ENCODE measurements at regions not wholly inside any gene's neighbourhood (a gene's known extent, or its start where the extent isn't known, plus 50 kb on each side); places are given as distances from the start of the nearest gene placed in this dataset.
"Not testable (repeated sequence)": the region's sequence is repeated elsewhere in the genome, so short reads cannot be mapped to it uniquely, and the experiment has no call there.

DNA sequence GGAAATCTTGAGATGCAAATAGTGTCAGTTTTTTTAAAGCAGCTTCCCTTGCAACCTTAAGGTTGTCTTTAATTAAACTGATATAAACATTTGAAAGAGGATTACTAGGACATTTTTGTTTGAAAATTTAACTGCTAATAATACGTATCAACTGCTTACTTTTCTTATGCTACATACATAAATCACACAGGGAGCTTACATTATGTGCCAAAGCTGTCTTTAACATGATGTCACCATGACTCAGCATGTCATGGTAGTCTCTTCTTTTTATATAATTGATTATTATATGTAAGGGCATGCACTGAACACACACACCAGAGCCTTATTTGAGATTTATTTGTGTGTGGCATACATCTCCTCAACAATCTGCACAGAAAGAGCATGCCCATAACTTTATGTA is 63.0 kb upstream of the PTHLH start:
- no peaks in the 10 kb centered on the region for H3K9me3 Mint-ChIP-seq (ENCODE audit: unreplicated experiment)
- CTCF ChIA-PET, result interaction anchor here (1.0 kb wide), 1 partner anchor 37 kb away, joined by 3 read pairs; no protein-coding TSS in a partner anchor

DNA sequence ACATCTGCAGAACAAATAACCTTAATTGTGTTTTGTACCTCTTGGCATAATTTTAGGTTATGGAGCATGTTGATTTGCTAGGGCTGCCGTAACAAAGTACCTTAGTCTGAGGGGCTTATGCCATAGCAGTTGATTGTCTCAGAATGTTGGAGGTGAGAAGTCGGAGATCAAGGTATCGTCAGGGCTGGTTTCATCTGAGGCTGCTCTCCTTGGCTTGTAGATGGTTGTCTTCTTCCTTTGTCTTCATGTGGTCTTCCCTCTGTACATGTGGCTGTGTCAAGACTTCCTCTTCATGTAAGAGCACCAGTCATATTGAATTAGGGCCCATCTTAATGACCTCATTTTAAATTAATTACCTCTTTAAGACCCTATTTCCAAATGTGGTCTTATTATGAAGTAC is 64.4 kb upstream of the PTHLH start:
- CTCF ChIA-PET, result no interaction called here
- DNase-seq, result no peak
- Histone ChIP-seq H3K9me3 (no peaks in the 10 kb centered on the region), H3K27me3 (replicated peaks; ENCODE audit: control insufficient read depth, insufficient read depth, low read length) (no peaks in the 10 kb centered on the region), H3K4me3 (ENCODE audit: low read depth, low read length) (no peak overlapping the region), H3K36me3 (ENCODE audit: control insufficient read depth, insufficient read depth, low read length) (no peaks in the 10 kb centered on the region), H3K4me1 (no peaks in the 10 kb centered on the region)
- no peaks in the 10 kb centered on the region for H3K4me1 Mint-ChIP-seq (ENCODE audit: low read depth, unreplicated experiment)
- no peaks in the 10 kb centered on the region for H3K27me3 Mint-ChIP-seq (ENCODE audit: insufficient read depth, unreplicated experiment)
- no peaks in the 10 kb centered on the region for H3K9me3 Mint-ChIP-seq (ENCODE audit: unreplicated experiment)
- no TSS peak for BruUV-seq (replicated peaks)
- TF ChIP-seq, protein P1, sequence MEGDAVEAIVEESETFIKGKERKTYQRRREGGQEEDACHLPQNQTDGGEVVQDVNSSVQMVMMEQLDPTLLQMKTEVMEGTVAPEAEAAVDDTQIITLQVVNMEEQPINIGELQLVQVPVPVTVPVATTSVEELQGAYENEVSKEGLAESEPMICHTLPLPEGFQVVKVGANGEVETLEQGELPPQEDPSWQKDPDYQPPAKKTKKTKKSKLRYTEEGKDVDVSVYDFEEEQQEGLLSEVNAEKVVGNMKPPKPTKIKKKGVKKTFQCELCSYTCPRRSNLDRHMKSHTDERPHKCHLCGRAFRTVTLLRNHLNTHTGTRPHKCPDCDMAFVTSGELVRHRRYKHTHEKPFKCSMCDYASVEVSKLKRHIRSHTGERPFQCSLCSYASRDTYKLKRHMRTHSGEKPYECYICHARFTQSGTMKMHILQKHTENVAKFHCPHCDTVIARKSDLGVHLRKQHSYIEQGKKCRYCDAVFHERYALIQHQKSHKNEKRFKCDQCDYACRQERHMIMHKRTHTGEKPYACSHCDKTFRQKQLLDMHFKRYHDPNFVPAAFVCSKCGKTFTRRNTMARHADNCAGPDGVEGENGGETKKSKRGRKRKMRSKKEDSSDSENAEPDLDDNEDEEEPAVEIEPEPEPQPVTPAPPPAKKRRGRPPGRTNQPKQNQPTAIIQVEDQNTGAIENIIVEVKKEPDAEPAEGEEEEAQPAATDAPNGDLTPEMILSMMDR (IDR thresholded peaks at IDR 0.05; ENCODE audit: insufficient read depth in 1 of 2, low read depth in 1 of 2, low read length in 1 of 2, severe bottlenecking in 1 of 2, unreplicated experiment in 1 of 2), result no peak
- H3K4me3 Mint-ChIP-seq (ENCODE audit: unreplicated experiment), result no peak overlapping the region
- POLR2A ChIA-PET, result no interaction called here
- no peaks in the 10 kb centered on the region for H3K36me3 Mint-ChIP-seq (ENCODE audit: insufficient read depth, unreplicated experiment)
- H3K27ac Mint-ChIP-seq (ENCODE audit: unreplicated experiment), result no peak overlapping the region
- intact Hi-C loops (cut with micrococcal nuclease; ENCODE audit: unreplicated experiment), result no loop called here

More for the DNA sequence above, 63.0 kb upstream of the PTHLH start:
- Mint-ChIP-seq H3K27ac (ENCODE audit: unreplicated experiment) (no peak overlapping the region), H3K36me3 (ENCODE audit: insufficient read depth, unreplicated experiment) (no peaks in the 10 kb centered on the region), H3K4me1 (ENCODE audit: low read depth, unreplicated experiment) (no peaks in the 10 kb centered on the region), H3K4me3 (ENCODE audit: unreplicated experiment) (no peak overlapping the region), H3K27me3 (ENCODE audit: insufficient read depth, unreplicated experiment) (peaks cover under 1% of the 10 kb centered on the region)
- Histone ChIP-seq H3K4me3 (ENCODE audit: low read depth, low read length) (no peak overlapping the region), H3K9me3 (no peaks in the 10 kb centered on the region), H3K36me3 (ENCODE audit: control insufficient read depth, insufficient read depth, low read length) (no peaks in the 10 kb centered on the region), H3K27me3 (replicated peaks; ENCODE audit: control insufficient read depth, insufficient read depth, low read length) (no peaks in the 10 kb centered on the region), H3K4me1 (no peaks in the 10 kb centered on the region)
- no TSS peak for BruUV-seq (replicated peaks)
- POLR2A ChIA-PET, result no interaction called here
- TF ChIP-seq, protein P1 (IDR thresholded peaks at IDR 0.05; ENCODE audit: insufficient read depth in 1 of 2, low read depth in 1 of 2, low read length in 1 of 2, severe bottlenecking in 1 of 2, unreplicated experiment in 1 of 2), result no peak
- DNase-seq, result no peak
- intact Hi-C loops (cut with micrococcal nuclease; ENCODE audit: unreplicated experiment), result no loop called here

DNA sequence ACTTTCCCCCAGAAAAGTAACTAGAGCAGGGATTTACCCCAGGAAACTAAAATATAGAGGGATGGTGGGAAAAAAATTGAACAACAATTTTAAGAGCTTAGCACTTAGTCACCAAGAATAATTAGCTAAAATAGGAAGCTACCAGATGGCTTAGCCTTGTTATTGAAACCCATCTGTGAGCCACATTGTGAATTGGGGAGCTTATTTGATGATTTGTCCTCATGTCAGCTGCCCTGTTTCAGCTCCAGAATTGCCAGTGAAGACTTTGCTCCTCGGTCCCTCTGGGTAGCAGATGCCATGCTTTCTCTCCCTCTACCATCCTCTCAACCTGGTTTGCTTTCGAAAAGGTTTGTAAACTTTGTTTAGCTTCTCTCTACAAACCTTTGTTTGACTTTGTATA is 67.7 kb upstream of the PTHLH start:
- H3K4me3 Mint-ChIP-seq (ENCODE audit: unreplicated experiment), result no peak overlapping the region
- TF ChIP-seq, protein P1 (IDR thresholded peaks at IDR 0.05; ENCODE audit: insufficient read depth in 1 of 2, low read depth in 1 of 2, low read length in 1 of 2, severe bottlenecking in 1 of 2, unreplicated experiment in 1 of 2), result no peak
- no TSS peak for BruUV-seq (replicated peaks)
- no peak for DNase-seq
- H3K27me3 Mint-ChIP-seq (ENCODE audit: insufficient read depth, unreplicated experiment), result no peaks in the 10 kb centered on the region
- H3K27ac Mint-ChIP-seq (ENCODE audit: unreplicated experiment), result no peak overlapping the region
- no peaks in the 10 kb centered on the region for H3K4me1 Mint-ChIP-seq (ENCODE audit: low read depth, unreplicated experiment)
- intact Hi-C loops (cut with micrococcal nuclease; ENCODE audit: unreplicated experiment), result no loop called here
- Histone ChIP-seq H3K27me3 (replicated peaks; ENCODE audit: control insufficient read depth, insufficient read depth, low read length) (no peaks in the 10 kb centered on the region), H3K4me1 (no peaks in the 10 kb centered on the region), H3K9me3 (no peaks in the 10 kb centered on the region), H3K36me3 (ENCODE audit: control insufficient read depth, insufficient read depth, low read length) (no peaks in the 10 kb centered on the region), H3K4me3 (ENCODE audit: low read depth, low read length) (no peak overlapping the region)
- POLR2A ChIA-PET, result no interaction called here
- no peaks in the 10 kb centered on the region for H3K9me3 Mint-ChIP-seq (ENCODE audit: unreplicated experiment)
- no peaks in the 10 kb centered on the region for H3K36me3 Mint-ChIP-seq (ENCODE audit: insufficient read depth, unreplicated experiment)
- CTCF ChIA-PET, result no interaction called here

DNA sequence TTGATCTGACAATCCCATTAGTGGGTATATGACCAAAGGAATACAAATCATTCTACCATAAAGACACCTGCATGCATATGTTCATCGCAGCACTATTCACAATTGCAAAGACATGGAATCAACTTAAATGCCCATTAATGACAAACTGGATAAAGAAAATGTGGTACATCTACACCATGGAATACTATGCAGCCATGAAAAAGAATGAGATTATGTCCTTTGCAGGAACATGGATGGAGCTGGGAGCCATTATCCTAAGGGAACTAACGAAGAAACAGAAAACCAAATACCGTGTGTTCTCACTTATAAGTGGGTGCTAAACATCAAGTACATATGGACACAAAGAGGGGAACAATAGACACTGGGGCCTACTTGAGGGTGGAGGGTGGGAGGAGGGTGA is 74.1 kb upstream of the PTHLH start:
- CTCF ChIA-PET; POLR2A ChIA-PET; intact Hi-C loops (cut with micrococcal nuclease; ENCODE audit: unreplicated experiment); H3K27me3 ChIP-seq (replicated peaks; ENCODE audit: control insufficient read depth, insufficient read depth, low read length); H3K36me3 ChIP-seq (ENCODE audit: control insufficient read depth, insufficient read depth, low read length); H3K4me1 ChIP-seq; DNase-seq; H3K9me3 ChIP-seq; BruUV-seq (replicated peaks); H3K4me3 Mint-ChIP-seq (ENCODE audit: unreplicated experiment); H3K36me3 Mint-ChIP-seq (ENCODE audit: insufficient read depth, unreplicated experiment); H3K27ac Mint-ChIP-seq (ENCODE audit: unreplicated experiment); H3K4me3 ChIP-seq (ENCODE audit: low read depth, low read length); H3K4me1 Mint-ChIP-seq (ENCODE audit: low read depth, unreplicated experiment); H3K9me3 Mint-ChIP-seq (ENCODE audit: unreplicated experiment): not testable (repeated sequence)
- peaks cover 20% of the 10 kb centered on the region for H3K27me3 Mint-ChIP-seq (ENCODE audit: insufficient read depth, unreplicated experiment)

Measured in Caco-2 (cell line).